CD1c-positive myeloid dendritic cell (primary cell): ENCODE measurements at regions not wholly inside any gene's neighbourhood (a gene's known extent, or its start where the extent isn't known, plus 50 kb on each side); places are given as distances from the start of the nearest gene placed in this dataset.
"Not testable (repeated sequence)": the region's sequence is repeated elsewhere in the genome, so short reads cannot be mapped to it uniquely, and the experiment has no call there.

Experiments
- DNase-seq: peaks from one replicate; pipeline ENCODE4 v3.0.0-alpha.2; 2016; ENCODE audit errors: extremely low spot score

GRCh38 chr1:189192741-189193520, 1284.7 kb downstream of the BRINP3 start:
- DNase-seq, result no peak

- no peak for DNase-seq
These were observed 1271.8 kb downstream of the BRINP3 start for GRCh38 chr1:189205863-189206262.

GRCh38 chr1:189206617-189207016, 1271.0 kb downstream of the BRINP3 start:
- no peak for DNase-seq

DNA sequence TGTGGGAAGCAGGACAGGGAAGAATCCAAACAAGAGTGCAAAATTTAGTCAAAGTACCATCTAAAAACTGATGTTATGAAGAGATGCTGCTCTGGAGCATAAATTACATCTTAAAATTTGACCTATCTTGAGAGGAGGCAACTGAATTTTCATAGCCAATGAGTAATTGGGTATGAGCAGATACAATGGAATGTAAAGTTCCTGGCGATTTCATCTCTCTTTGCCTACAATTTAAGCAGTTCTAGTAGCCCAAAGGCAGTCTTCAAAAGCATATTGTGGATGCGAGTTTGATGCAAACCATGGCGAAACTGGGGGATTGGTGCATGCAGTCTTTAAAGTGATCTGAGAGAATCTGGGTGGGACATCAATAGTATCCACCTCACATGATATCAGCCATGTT, 1265.9 kb downstream of the BRINP3 start:
- DNase-seq, result no peak

- DNase-seq, result no peak
These were observed 1265.1 kb downstream of the BRINP3 start for GRCh38 chr1:189212606-189213005.

DNA sequence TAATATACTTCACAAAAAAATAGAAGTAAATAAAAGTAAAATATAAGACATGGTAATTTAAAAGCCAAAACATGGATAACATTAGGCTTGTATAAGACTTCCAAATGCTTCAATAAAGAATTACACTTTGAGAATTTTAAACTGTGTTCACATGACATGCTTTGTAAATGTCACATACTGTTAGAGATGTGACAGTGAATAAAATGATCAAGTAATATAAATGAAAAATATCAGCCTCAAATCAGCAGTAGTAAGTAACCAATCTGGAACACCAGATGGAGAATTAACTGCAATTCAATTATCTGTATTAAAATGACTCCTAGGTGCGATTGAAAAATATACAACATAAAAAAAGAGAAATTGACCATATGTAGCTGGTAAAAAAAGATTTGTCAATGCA, 1260.8 kb downstream of the BRINP3 start:
- no peak for DNase-seq

GRCh38 chr1:189217646-189218045, 1260.0 kb downstream of the BRINP3 start:
- DNase-seq, result no peak

GRCh38 chr1:189220750-189221149, 1256.9 kb downstream of the BRINP3 start:
- no peak for DNase-seq

DNA sequence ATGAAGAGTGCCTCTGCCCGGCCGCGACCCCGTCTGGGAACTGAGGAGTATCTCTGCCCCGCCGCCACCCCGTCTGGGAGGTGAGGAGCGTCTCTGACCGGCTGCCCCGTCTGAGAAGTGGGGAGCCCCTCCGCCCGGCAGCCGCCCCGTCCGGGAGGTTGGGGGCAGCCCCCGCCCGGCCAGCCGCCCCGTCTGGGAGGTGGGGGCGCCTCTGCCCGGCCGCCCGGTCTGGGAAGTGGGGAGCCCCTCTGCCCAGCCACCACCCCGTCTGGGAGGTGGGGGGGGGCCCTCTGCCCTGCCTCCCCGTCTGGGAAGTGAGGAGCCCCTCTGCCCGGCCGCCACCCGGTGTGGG, 1251.9 kb downstream of the BRINP3 start:
- DNase-seq, result not testable (repeated sequence)

GRCh38 chr1:189226779-189227178, 1250.9 kb downstream of the BRINP3 start:
- DNase-seq, result no peak

DNA sequence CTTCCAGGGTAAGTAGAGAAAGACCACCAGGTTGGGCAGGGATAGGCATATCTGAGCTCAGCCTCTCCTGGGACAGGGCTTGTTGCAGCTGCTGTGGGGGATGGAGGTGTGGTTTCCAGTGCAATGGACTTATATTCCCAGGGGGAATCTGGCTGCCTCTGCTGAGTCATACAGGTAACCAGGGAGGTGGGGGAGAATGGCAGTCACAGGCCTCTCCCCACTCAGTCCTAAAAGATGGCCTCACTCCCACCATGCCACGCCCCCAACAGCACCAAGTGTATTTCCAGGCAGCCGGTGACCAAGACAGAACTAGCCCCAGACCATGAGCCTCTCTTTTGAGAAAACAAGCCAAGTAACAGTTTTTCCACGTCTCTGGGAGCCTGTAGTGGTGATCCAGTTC, 1240.7 kb downstream of the BRINP3 start:
- no peak for DNase-seq

- DNase-seq, result no peak
These were observed 1223.9 kb downstream of the BRINP3 start for GRCh38 chr1:189253601-189254350.

GRCh38 chr1:189261128-189261527, 1216.5 kb downstream of the BRINP3 start:
- DNase-seq, result not testable (repeated sequence)

DNA sequence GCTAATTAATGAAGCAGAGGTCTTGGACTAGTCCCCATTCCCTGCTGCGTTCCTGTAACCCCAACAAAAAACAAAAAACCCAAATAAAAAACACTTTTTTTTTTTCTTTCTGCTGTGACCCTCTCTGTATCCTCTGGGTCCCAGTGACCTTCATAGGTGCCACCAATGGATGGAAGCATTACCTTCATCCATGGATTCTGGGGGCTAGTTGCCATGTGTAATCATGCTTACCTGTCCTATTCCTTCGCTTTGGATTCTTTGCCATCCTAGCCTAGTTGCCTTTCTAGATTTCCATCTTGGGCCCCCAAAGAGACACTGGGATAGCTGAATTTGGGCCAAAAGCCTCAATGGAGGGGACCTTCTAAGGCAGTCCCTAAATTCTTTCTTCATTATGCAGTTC, 1208.7 kb downstream of the BRINP3 start:
- no peak for DNase-seq

DNA sequence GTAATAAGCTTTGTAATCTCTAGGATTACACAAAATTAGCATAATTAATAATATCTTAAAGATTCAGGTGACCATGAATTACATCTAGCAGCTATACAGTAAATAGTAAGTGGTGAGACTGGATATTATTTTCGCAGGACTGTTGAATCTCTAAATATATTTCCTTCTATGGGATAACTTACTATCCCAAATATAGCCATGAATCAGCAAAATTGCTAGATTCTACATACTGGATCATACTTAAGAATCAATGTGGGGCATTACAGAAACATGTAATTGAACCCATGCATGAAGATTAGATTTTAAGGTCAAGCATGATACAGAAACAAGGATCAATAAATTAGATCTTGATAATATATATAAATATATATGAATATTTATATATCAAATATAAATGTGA, 1203.4 kb downstream of the BRINP3 start:
- DNase-seq, result no peak

GRCh38 chr1:189275796-189276195, 1201.9 kb downstream of the BRINP3 start:
- DNase-seq, result no peak

DNA sequence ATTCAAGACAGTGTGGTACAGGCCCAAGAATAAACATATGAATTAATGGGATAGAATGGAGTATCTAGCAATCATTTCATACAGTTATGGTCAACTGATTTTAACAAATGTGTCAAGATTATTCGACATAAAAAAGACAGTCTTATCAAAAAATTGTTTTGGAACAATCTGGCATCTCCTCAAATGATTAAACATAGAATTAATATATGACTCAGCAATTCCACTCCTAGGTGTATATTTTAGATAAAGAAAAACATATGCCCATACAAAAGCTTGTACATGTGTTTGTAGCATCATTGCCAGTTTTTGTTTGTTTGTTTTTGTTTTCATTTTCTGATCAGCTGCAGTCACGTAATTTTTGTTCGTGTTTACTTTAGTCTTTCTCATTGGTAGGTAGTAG, 1188.3 kb downstream of the BRINP3 start:
- no peak for DNase-seq

- no peak for DNase-seq
These were observed 1176.4 kb downstream of the BRINP3 start for GRCh38 chr1:189301235-189301634.

DNA sequence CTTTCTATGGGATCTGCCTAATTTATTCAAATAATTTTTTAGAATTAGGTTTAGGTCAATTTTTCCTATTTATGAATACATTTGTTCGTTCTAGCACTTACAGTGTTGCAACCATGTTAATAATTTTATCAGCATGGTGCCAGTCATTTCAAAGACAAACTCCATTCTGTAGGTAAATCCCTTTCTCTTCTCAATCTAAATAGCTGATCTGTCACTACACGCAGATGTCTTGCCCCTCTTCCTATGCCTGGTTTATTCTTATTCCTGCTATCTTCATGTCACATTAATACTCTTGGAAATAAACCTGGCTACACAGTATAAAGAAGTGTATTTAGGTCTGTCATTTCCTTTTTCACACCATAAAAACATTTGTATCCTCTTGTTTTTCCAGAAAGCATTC, 1172.4 kb downstream of the BRINP3 start:
- DNase-seq, result no peak

DNA sequence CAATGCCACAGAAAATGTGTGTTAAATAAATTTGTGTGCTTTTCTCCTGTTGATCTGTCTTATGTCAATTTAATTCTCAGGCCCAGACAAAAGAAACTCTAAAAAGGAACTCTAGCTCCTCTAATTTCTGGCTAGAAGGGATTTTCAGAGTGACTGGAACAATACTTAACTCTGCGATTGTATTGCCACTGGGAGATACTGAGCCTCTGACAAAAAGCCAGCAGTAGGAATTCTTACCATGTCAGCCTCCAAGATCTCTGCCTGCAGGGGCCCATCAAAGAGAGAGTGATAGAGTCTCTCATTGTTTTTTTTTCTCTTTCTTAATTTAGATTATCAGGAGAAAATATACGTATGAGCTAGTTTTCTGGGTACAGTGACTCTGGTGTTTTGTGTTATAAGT, 1165.7 kb downstream of the BRINP3 start:
- no peak for DNase-seq

GRCh38 chr1:189312499-189312898, 1165.2 kb downstream of the BRINP3 start:
- DNase-seq, result no peak

DNA sequence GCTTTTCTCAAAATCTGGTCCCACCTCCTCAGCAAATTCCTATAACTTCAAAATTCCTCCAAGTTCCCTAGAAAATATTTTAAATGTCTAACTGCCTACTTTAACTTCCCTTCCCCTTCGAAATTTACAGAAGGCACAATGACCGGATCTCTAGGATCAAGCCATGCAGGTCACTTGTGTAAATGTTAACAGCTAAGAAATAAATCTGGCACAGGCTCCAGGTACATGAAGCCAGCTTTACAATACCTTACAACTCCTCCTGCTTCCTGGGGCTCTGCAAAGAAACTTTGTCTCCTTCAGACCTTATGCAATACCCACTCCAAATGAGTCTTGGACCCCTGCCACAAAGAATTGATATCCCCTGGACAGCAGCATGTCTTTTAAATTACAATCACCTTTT, 1164.2 kb downstream of the BRINP3 start:
- DNase-seq, result no peak
